ENCODE measurements at regions not wholly inside any gene's neighbourhood (a gene's known extent, or its start where the extent isn't known, plus 50 kb on each side); places are given as distances from the start of the nearest gene placed in this dataset.

- no peak overlapping the region for H2AFZ ChIP-seq (ENCODE audit: low read depth, low read length)
- peaks cover 2% of the 10 kb centered on the region for H3K9me3 ChIP-seq (ENCODE audit: low read length)
- no peaks in the 10 kb centered on the region for H3K27me3 ChIP-seq (ENCODE audit: insufficient read depth, low read length)
- no peaks in the 10 kb centered on the region for H3K4me1 ChIP-seq (ENCODE audit: insufficient read depth, low read length)
- H3K36me3 ChIP-seq (ENCODE audit: insufficient read depth, low read length) = no peaks in the 10 kb centered on the region
- H3K4me3 ChIP-seq (ENCODE audit: low read length) = no peak overlapping the region
Observed at GRCh38 chr15:23897531-23897930, 210.4 kb upstream of the NDN start.

- Histone ChIP-seq H3K4me1 (ENCODE audit: insufficient read depth, low read length) (peaks cover 21% of the 10 kb centered on the region), H3K9me3 (ENCODE audit: low read length) (no peaks in the 10 kb centered on the region), H2AFZ (ENCODE audit: low read depth, low read length) (no peak overlapping the region), H3K27me3 (ENCODE audit: insufficient read depth, low read length) (no peaks in the 10 kb centered on the region), H3K36me3 (ENCODE audit: insufficient read depth, low read length) (no peaks in the 10 kb centered on the region), H3K4me3 (ENCODE audit: low read length) (no peak overlapping the region)
Observed at GRCh38 chr15:23910030-23910429, 222.9 kb upstream of the NDN start.

DNA sequence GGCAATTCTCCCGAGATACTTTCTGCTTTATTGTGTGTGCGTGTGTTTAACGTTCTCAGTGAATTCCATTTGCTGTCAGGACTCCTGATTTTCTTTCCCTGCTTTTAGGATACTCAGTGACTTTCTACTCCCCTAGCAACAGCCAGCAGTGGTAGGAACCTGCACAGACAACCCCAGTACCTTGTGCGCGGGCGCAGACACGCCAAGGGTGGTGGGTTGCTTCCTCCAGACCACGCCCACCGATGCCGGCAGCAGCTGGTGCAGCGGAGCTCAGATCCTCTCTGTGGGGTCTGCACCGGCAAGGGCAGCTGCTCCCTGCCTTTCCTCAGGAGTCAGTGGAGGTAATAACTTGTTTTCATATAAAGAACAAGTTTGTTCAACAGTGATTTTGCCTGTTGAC, 225.1 kb upstream of the NDN start:
- H3K4me3 ChIP-seq (ENCODE audit: low read length) = peak overlapping the region; percentile 40
- no peaks in the 10 kb centered on the region for H3K9me3 ChIP-seq (ENCODE audit: low read length)
- H2AFZ ChIP-seq (ENCODE audit: low read depth, low read length) = no peak overlapping the region
- no peaks in the 10 kb centered on the region for H3K27me3 ChIP-seq (ENCODE audit: insufficient read depth, low read length)
- no peaks in the 10 kb centered on the region for H3K36me3 ChIP-seq (ENCODE audit: insufficient read depth, low read length)
- peaks cover 21% of the 10 kb centered on the region for H3K4me1 ChIP-seq (ENCODE audit: insufficient read depth, low read length)

DNA sequence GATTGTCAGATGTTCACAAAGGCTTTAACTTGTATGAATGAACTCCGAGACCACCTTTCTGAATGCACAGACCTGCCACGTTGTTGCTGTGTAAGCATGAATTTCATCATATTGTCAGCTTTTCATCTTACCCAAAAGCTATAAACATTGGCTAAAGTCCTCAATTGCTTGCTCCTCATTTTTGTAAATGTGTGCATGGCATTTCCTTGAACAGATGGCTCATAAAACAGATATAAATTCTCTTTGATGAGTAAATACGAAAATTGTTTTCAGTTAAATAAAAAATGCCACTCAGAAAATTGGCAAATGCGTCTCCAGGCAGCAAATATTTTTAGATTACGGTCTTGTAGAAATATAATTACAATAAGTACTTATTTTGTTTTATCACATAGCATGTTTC, 226.0 kb upstream of the NDN start:
- H3K4me3 ChIP-seq (ENCODE audit: low read length) = no peak overlapping the region

GRCh38 chr15:23913635-23914034, 226.5 kb upstream of the NDN start:
- no peak overlapping the region for H3K4me3 ChIP-seq (ENCODE audit: low read length)
- H3K4me1 ChIP-seq (ENCODE audit: insufficient read depth, low read length) = peaks cover 21% of the 10 kb centered on the region
- H3K36me3 ChIP-seq (ENCODE audit: insufficient read depth, low read length) = no peaks in the 10 kb centered on the region
- H2AFZ ChIP-seq (ENCODE audit: low read depth, low read length) = no peak overlapping the region
- H3K9me3 ChIP-seq (ENCODE audit: low read length) = no peaks in the 10 kb centered on the region
- no peaks in the 10 kb centered on the region for H3K27me3 ChIP-seq (ENCODE audit: insufficient read depth, low read length)

More for the DNA sequence above, 226.0 kb upstream of the NDN start:
- Histone ChIP-seq H3K36me3 (ENCODE audit: insufficient read depth, low read length) (no peaks in the 10 kb centered on the region), H3K9me3 (ENCODE audit: low read length) (no peaks in the 10 kb centered on the region), H3K4me1 (ENCODE audit: insufficient read depth, low read length) (peaks cover 21% of the 10 kb centered on the region), H3K27me3 (ENCODE audit: insufficient read depth, low read length) (no peaks in the 10 kb centered on the region), H2AFZ (ENCODE audit: low read depth, low read length) (no peak overlapping the region)

- Histone ChIP-seq H3K4me1 (ENCODE audit: insufficient read depth, low read length) (no peaks in the 10 kb centered on the region), H3K9me3 (ENCODE audit: low read length) (no peaks in the 10 kb centered on the region), H3K36me3 (ENCODE audit: insufficient read depth, low read length) (no peaks in the 10 kb centered on the region), H2AFZ (ENCODE audit: low read depth, low read length) (no peak overlapping the region), H3K4me3 (ENCODE audit: low read length) (no peak overlapping the region), H3K27me3 (ENCODE audit: insufficient read depth, low read length) (no peaks in the 10 kb centered on the region)
Observed at GRCh38 chr15:23924686-23925085, 237.6 kb upstream of the NDN start.

- Histone ChIP-seq H2AFZ (ENCODE audit: low read depth, low read length) (no peak overlapping the region), H3K4me1 (ENCODE audit: insufficient read depth, low read length) (no peaks in the 10 kb centered on the region), H3K9me3 (ENCODE audit: low read length) (peaks cover 3% of the 10 kb centered on the region), H3K36me3 (ENCODE audit: insufficient read depth, low read length) (no peaks in the 10 kb centered on the region), H3K27me3 (ENCODE audit: insufficient read depth, low read length) (no peaks in the 10 kb centered on the region), H3K4me3 (ENCODE audit: low read length) (no peak overlapping the region)
Observed at GRCh38 chr15:23954931-23955330, 267.8 kb upstream of the NDN start.

DNA sequence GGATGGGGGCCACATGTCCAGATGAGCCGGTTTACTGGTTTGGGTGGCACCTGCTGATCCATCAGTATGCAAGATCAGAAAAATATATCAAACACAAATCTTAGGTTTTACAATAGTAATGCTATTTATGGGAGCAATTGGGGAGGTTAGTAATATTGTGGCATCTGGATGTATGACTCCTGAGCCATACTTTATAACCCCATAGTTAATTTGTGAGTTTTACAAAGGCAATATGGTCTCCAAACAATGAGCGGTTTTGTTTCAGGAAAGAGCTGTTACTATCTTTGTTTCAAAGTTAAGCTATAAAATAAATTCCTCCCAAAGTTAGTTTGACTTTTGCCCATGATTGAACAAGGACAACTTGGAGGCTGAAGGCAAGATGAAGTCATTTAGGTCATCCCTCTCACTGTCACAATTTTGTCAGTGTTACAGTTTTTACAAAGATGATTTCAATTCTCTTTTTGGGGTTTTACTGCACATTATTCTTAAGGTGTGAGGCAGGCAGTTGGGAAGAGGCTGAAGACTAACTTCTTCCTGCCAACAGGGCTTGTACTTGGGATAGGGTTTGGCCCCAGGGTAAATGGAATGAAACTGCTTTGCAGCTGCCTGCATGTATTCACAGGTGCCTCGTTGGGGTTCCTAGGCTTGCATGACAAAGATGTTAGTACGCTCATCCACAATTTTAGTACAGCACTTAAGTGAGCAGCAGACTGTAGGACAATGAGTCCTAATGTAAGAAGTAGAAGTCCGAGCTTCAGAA, 296.6 kb upstream of the NDN start:
- H3K4me3 ChIP-seq (ENCODE audit: low read length) = no peak overlapping the region
- H3K27me3 ChIP-seq (ENCODE audit: insufficient read depth, low read length) = no peaks in the 10 kb centered on the region
- no peaks in the 10 kb centered on the region for H3K4me1 ChIP-seq (ENCODE audit: insufficient read depth, low read length)
- H2AFZ ChIP-seq (ENCODE audit: low read depth, low read length) = no peak overlapping the region
- H3K36me3 ChIP-seq (ENCODE audit: insufficient read depth, low read length) = peaks cover 4% of the 10 kb centered on the region
- no peaks in the 10 kb centered on the region for H3K9me3 ChIP-seq (ENCODE audit: low read length)

GRCh38 chr15:23994273-23994672, 307.2 kb upstream of the NDN start:
- H3K9me3 ChIP-seq (ENCODE audit: low read length) = peaks cover 3% of the 10 kb centered on the region
- peaks cover 17% of the 10 kb centered on the region for H3K36me3 ChIP-seq (ENCODE audit: insufficient read depth, low read length)
- H3K4me3 ChIP-seq (ENCODE audit: low read length) = no peak overlapping the region
- H2AFZ ChIP-seq (ENCODE audit: low read depth, low read length) = no peak overlapping the region
- no peaks in the 10 kb centered on the region for H3K4me1 ChIP-seq (ENCODE audit: insufficient read depth, low read length)
- H3K27me3 ChIP-seq (ENCODE audit: insufficient read depth, low read length) = no peaks in the 10 kb centered on the region

DNA sequence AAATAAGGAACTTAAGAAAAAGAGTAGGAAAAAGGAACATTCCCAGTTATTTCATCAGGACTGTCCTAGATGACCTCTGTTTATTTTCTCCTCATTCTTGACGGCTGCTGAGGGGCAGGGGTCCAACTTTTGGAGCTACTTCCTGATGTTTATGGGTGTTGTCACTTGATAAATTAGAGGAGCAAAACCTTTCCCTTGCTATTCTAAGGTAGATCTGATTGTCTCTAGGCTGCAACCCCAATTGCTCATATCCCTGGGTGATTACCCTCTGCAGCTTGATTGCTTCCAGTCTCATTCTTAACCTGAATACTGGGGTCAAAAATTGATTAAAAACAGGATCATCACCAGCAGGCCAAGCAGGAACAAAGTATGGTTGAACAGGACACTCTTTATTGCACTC, 311.0 kb upstream of the NDN start:
- H3K4me3 ChIP-seq (ENCODE audit: low read length) = no peak overlapping the region
- no peak overlapping the region for H2AFZ ChIP-seq (ENCODE audit: low read depth, low read length)
- no peaks in the 10 kb centered on the region for H3K4me1 ChIP-seq (ENCODE audit: insufficient read depth, low read length)
- H3K36me3 ChIP-seq (ENCODE audit: insufficient read depth, low read length) = peaks cover 17% of the 10 kb centered on the region
- H3K9me3 ChIP-seq (ENCODE audit: low read length) = peaks cover 3% of the 10 kb centered on the region
- H3K27me3 ChIP-seq (ENCODE audit: insufficient read depth, low read length) = no peaks in the 10 kb centered on the region

GRCh38 chr15:24008476-24008875, 321.4 kb upstream of the NDN start:
- no peaks in the 10 kb centered on the region for H3K9me3 ChIP-seq (ENCODE audit: low read length)
- no peak overlapping the region for H3K4me3 ChIP-seq (ENCODE audit: low read length)
- no peaks in the 10 kb centered on the region for H3K4me1 ChIP-seq (ENCODE audit: insufficient read depth, low read length)
- H2AFZ ChIP-seq (ENCODE audit: low read depth, low read length) = no peak overlapping the region
- no peaks in the 10 kb centered on the region for H3K27me3 ChIP-seq (ENCODE audit: insufficient read depth, low read length)
- H3K36me3 ChIP-seq (ENCODE audit: insufficient read depth, low read length) = peaks cover 3% of the 10 kb centered on the region

GRCh38 chr15:24017470-24017869, 330.4 kb upstream of the NDN start:
- no peaks in the 10 kb centered on the region for H3K4me1 ChIP-seq (ENCODE audit: insufficient read depth, low read length)
- H3K4me3 ChIP-seq (ENCODE audit: low read length) = no peak overlapping the region
- no peak overlapping the region for H2AFZ ChIP-seq (ENCODE audit: low read depth, low read length)
- no peaks in the 10 kb centered on the region for H3K36me3 ChIP-seq (ENCODE audit: insufficient read depth, low read length)
- H3K27me3 ChIP-seq (ENCODE audit: insufficient read depth, low read length) = no peaks in the 10 kb centered on the region
- H3K9me3 ChIP-seq (ENCODE audit: low read length) = no peaks in the 10 kb centered on the region

GRCh38 chr15:24039683-24040082, 352.6 kb upstream of the NDN start:
- Histone ChIP-seq H3K27me3 (ENCODE audit: insufficient read depth, low read length) (no peaks in the 10 kb centered on the region), H3K36me3 (ENCODE audit: insufficient read depth, low read length) (no peaks in the 10 kb centered on the region), H3K4me3 (ENCODE audit: low read length) (no peak overlapping the region), H3K4me1 (ENCODE audit: insufficient read depth, low read length) (no peaks in the 10 kb centered on the region), H3K9me3 (ENCODE audit: low read length) (no peaks in the 10 kb centered on the region), H2AFZ (ENCODE audit: low read depth, low read length) (no peak overlapping the region)
